HG03175 (cell line): ENCODE measurements at regions not wholly inside any gene's neighbourhood (a gene's known extent, or its start where the extent isn't known, plus 50 kb on each side); places are given as distances from the start of the nearest gene placed in this dataset.

Experiments used
- ATAC-seq: cut with Tn5 transposase; IDR thresholded peaks from one replicate; pipeline ENCODE4 v1.9.1; 2021; ENCODE audit warnings: mild to moderate bottlenecking, moderate library complexity; ENCODE audit not compliant: unreplicated experiment

DNA sequence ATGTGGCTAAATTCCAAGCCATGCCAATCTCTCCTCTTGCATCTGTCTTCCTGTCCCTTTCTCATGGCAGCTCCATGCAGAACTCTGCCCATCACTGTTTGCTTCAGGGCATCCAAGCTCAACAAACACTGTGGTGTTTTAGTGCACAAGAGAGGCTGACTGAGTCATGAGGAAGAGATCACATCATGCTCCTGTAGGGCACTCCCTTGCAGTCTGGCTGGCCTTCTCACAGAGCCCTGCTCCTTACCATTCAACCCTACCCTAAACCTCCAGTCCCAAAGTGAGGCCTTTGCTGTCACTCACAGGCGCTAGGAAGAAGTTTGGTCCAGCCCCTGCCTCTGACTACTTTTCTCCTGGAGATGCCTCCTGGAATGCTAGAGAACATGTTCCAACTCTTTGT lies 194.0 kb downstream of the LRATD1 start:
- no peak for ATAC-seq

DNA sequence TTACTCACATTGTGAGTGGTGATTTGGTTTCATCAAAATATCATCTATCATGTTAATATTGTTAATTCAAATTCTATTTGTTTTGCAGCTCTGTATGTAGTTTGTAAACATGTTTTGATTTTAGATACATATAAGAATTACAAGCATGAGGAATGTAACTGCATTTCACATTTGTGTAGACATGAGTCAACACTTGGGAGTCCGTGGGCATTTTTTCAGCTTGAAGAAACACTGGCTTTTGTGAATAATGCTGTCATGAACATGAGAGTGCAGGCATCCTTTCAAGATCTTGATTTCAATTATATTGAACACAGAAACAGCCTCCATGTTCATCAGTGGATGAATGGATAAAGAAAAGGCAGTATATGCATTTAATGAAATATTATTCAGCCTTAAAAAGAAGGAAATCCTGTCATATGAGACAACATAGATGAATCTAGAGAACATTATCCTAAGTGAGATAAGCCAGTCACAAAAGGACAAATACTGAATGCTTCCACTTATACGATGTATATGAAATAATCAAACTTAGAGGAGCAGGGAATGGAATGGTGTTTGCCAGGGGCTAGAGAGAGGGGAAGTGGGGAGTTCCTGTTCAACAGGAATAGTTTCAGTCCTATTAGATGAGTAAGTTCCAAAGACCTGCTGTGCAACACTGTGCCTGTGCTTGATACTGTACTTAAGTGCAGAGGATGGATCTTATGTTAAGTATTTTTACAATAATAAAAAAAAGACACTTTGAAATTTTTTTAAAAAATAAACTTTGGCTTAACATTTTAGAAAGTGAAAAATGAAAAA lies 194.9 kb downstream of the LRATD1 start:
- no peak for ATAC-seq

DNA sequence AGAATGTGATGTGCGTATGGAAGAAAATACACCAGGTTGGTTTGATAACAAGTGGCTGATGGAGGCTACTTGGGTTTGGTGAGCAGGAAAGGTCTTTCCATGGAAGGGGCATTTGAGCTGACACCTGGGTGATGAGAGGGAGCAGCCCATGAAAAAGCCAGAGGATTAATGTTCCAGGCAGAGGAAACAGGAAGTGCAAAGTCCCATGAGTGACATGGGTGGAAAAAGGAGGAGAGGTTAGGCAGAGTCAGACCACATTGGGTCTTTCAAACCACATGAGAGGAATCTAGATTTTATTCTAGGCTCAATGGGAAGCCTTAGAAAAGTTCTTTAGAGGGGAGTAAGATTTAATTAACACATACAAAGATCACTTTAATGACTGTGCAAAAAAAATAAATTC lies 195.7 kb downstream of the LRATD1 start:
- no peak for ATAC-seq

DNA sequence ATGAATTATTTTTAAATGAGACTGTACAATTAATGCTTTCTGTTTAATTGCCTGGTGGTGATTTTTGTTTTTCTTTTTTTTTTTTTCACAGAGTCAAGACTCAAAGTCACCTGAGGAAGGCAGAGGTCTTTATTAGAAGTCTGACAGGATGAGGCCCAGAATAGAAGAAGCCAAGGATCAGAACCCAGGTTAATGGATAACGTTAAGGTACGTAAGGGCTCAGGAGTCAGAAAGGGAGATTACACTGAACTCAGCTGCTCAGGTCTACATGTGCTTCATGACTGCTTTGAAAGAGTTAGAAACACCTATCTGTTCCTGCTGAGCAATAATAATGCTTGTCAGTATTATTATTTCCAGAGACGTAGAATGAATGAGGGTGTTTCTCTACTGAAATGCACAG lies 196.5 kb downstream of the LRATD1 start:
- ATAC-seq, result no peak

DNA sequence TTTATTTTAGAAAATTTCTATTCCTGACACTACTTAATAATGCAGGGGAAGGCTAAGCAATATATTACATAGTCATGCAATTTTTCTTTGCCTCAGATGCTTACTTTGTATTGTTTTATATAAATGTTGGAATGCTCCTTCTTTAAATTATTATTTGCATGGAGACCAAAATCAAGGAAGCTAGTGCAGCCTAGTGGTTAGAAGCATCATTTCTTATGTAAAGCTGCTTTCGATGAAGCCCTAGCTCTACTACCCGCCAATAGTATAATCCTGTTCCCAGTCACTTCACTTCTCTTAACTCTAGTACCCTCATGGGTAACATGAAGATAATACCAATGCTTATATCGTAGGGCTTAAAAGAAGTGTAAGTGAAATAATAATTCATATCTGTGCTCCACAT lies 198.9 kb downstream of the LRATD1 start:
- ATAC-seq, result no peak

DNA sequence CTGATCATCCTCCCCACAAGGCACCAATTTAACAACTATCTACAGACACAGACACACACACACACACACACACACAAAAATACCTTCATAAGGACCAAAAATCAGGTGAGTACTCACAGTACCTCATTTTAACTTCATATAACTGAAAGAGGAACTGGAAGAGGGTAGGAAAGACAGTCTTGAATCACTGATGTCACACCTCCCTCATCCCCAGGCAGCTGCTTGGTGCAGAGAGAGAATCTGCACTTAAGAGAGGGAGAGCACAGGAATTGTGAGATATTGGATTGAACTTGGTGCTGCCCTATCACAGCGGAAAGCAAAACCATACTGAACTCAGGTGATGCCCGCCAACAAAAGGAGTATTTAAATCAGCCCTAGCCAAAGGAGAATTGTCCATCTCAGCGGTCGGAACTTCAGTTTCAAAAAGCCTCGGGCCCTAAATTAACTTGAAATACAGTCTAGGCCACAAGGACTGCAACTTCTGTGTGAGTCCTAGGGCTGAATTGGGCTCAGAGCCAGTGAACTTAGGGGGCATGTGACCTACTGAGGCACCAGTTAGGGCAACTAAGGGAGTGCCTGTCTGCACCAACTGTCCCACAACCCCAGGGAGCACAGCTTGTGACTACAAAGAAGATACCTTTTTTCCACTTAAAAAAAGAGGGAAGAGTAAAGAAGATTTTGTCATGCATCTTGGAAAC lies 211.1 kb downstream of the LRATD1 start:
- ATAC-seq, result no peak

DNA sequence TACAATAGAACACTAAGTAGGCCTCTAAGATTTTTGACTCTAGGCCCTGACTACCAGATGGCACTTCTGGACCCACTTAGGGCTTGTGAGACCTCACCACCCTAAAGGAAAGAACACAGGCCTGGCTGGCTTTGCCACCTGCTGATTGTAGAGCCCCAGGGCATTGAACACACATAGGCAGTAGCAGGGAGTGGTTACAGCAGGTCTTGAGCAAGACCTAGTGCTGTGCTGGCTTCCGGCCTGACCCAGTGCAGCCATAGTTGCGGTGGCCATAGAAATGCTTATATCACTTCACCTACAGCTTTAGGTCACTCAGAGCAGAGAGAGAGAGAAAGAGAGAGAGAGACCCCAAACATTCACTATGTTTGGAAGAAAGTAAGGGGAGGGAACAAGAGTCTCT lies 223.2 kb downstream of the LRATD1 start:
- ATAC-seq, result no peak

DNA sequence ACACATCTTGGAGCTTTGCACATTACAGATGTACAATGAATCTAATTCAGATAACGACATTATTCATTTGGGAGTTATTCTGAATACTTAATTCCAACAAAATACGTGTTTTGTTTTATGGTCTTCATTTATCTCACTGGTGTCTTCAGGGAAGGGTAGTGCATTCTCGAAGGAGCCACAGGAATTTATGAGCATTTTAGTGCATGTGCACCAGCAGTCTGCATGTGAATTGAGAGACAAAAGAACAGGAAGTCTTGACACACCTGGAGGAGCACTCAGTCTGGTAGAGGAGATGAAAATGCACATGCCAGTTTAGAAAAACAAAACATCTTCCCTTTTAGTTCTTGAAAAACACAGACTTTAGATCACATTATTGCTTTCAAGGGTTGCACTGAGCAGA lies 228.7 kb downstream of the LRATD1 start:
- ATAC-seq, result no peak

DNA sequence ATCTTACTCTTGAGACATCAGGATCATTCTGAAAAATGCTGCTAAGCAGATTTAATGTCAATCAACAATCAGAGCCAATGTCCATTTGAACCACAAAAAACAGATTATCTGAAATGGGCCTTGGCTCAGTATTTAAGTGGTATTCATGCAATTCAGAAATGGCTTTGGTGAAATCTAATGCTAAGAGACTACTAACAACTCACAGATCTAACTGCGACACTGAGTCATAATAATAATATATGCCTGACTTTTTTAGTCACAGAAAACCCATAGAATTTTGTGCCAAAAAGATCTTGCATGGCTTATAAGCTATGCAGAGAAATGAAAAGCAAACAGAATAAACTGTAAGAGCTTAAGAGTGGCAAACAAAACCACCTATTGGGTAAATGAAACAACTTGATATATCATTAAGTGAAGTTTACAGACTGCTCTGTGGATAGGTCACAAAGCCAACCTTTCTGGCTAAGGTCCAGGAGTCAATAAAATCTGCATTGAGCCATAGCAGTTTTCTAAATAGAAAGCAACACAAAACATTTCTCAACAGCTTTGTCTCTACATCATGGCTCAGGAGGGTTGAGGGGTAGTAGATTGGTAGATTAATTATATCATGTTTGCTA lies 234.3 kb downstream of the LRATD1 start:
- ATAC-seq, result no peak

DNA sequence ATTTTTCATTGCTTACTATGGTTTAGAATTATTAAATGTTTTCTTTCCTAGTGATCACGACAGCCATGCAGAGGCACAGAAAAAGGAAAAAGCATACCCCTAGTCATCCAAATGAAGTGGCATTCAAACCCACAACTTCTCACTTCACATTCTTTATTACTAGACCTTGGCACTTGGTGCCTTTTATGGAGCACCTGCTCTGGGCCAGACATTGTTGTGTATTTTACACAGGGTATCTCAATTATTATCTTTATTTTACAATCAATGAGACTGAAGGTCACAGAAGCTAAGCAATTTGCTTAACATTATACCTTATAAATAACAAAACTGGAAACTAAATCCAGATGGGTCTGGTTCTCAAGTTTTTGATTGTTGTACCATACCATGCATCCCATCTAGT lies 235.3 kb downstream of the LRATD1 start:
- ATAC-seq, result no peak

DNA sequence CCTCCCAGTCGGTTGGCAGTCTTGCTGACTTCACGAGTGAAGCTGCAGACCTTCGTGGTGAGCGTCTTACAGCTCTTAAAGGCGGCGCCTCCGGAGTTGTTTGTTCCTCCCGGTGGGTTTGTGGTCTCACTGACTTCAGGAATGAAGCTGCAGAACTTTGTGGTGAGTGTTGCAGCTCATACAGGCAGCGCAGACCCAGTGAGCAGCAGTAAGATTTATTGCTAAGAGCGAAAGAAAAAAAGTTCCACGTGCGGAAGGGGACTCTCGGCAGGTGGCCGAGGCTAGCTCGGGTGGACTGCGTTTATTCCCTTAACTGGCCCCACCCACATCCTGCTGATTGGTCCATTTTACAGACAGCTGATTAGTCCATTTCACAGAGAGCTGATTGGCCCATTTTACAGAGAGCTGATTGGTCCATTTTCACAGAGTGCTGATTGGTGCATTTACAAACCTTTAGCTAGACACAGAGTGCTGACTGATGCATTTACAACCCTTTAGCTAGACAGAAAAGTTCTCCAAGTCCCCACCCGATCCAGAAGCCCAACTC lies 240.3 kb downstream of the LRATD1 start:
- ATAC-seq, result no peak

DNA sequence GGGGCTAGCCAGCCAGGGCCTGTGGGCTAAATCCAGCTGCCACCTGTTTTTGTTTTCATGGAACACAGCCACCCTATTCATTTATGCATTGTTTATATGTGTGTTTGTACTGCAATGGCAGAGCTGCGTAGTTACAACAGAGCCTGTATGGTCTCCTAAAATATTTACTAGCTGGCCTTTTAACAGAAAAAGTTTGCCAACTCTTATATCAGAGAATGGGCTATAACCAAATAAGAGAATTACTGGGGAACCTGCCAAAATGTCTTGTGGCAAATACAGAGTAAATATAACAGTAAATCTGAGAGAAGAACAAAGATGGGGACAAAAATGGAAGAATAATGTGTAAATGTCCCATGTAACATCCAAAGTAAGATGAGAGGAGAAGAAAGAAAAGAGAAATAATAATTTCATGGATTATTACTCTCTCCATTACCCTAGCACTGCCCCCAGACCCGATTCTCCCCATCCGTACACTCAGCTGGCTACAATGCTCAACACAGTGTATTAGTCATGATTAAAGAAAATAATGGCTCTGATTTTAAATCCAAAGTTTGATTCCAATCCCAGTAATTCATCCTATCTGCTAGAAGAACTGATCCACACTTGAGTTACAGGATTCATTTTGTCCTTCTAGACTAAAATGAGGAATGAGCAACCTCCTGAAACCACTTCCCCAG lies 249.3 kb downstream of the LRATD1 start:
- no peak for ATAC-seq

DNA sequence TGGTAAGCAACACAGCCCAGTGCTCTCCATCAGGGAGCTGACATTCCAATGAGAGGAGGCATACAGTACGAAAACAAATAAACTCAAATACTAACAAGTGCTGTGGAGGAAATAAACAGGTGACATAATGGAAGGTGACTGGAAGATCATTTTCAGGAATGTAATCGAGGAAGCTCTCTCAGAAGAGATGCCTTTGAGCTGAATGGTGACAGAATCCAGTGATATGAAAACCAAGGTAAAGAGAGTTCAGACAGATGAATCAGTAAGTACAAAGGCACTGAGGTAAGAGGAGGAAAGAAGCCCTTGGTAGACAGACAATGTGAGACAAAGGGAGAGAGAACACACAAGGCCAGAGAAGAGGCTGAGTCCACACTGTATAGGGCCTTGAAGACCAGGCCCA lies 252.1 kb downstream of the LRATD1 start:
- no peak for ATAC-seq

DNA sequence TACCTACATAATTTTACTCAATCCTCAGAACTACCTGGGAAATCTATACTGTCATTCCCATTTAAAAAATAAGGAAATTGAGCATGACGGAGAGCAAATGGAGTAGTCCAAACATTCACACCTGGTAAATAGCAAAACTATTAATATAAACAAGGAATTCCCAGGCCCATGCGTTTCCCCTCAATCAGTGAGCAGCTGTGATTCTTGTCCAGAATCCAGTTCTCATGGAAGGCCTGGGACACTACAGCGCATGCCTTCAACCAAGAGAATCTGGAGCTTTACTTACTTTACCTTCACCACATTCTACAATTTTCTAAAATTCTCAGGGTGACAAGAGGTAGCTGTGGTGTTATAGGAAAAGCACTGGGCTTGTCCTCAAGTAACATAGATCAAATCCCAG lies 259.0 kb downstream of the LRATD1 start:
- no peak for ATAC-seq

DNA sequence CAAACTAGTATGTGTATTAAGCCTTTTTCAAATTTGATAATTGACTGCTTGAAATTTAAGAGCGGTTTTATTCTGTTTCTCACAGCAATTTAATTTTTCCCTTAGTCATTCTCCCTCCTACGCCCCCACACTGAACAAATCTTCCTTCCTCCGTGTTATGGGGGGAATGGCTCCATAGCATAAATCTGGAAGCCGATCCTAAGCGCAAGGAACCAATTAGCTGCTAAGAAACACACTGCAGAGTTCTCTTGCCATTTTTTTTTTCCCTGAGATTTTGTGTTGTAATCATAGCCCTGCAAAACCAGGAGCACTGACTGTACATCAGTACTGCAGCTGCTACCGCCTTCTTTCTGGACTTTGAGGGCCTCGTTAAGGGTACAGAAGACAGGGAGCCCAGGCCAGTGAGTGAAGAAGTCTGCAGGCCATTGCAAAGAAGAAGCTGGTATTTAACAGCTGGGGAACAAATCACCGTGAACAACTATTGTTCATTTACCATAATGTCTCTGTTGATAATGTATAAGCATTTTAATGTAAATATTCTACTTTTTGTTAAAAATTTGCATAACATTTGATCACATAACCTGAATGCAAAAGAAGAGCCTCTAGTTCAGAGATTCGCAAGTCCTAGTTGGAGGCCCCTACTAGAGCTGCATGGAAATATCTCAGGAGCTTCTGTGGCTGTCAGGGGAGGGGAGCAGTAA lies 264.0 kb downstream of the LRATD1 start:
- no peak for ATAC-seq

DNA sequence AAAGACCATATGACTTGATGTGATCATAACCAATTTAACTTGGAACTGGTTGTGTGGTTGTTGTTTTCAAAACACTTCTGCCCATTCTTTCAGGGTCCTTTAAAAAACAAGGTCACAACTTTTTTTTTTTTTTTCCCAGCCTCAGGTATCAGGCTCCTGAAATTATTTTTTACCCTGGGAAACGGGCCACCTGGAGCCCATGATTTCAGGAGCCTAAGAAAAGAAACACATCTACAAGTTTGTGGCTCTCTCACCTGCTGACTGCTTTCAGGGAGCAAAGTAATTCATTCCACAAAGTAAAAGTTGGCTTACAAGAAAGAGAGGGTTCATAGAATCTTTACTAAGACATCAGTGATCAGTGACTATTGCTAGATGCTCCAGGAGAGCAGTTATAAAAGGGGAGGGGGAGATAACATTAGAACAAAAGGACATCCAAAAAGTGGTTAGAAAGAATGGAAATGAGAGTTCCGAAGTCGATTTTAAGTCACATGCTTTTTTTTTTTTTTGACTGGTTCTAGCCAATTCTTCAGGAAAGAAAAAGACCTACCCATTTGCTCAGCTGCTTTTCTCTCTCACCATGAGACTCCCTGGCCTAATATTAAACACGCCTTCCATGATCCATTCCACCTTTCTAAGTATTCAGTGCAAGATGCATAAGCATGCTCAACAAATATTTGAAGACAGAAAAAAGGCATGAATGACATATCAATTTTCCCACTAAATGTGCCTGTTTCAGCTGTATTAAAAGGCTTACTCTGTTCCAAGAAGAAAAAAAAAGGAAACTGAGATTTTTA lies 267.3 kb downstream of the LRATD1 start:
- ATAC-seq, result no peak

DNA sequence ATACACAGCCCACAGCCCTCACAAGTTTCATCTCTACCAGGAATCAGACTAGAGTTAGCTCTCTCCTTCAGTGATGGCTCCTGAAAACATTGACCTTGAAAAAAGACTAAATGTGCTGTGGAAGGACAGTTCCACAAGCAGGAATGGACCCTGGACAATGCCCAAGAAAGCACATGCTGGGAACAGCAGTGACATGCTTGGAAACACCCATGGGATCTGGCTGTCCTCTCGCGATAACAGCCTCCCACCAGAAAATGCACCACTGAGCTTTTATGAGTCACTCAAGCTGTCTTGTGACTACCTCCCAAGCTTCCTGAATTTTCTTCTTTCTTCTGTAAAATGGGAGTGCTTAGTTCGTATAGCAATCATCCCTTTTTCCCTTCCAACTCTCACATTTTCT lies 269.2 kb downstream of the LRATD1 start:
- no peak for ATAC-seq

DNA sequence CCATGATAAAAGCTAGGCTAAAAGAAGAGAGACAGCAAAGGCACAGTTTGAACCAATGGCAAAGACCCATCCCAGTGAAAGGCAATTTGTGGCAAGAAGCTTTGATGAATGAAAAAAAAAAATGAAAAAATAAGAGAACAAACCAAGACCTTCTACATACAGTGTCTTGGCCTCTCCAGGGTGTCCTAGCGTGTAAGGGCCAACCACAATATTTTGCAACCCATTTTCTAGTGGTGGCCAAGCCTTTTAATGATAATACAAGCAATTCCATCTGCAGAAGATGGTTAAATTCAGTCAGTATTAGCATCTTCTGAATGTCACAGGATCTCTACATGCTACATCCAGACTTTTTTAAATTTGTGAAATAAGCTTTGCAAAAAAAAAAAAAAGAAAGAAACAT lies 270.4 kb downstream of the LRATD1 start:
- ATAC-seq, result no peak

DNA sequence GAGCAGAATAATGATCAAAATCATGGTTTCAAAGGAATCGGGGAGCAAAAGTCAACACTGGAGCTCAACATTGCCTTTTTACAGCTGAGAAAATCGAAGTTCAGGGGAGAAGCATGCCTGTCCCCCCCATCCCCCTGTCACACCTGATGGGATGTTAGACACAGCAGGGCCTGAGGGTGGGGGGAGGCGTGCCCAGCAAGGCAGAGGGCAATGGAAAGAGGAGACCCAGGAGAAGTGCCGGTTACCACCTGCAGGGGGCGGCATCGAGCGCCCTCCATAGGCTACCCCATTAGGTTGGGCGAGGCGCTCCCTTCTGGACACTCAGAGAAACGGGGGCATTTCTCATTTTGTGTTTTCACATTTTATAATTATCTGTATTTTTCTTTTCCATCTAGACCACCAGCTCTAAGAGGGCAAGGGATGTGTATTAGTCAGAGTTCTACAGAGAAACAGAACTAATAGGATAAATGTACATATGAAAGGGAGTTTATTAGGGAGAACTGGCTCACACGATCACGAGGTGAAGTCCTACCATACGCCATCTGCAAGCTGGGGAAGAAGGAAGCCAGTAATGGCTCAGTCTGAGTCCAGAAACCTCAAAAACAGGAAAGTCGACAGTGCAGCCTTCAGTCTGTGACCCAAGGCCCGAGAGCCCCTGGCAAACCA lies 271.3 kb downstream of the LRATD1 start:
- peak; percentile 100 for ATAC-seq
